Mammary epithelial cell (primary cell): ENCODE measurements at regions not wholly inside any gene's neighbourhood (a gene's known extent, or its start where the extent isn't known, plus 50 kb on each side); places are given as distances from the start of the nearest gene placed in this dataset.

Source experiments
- EZH2 ChIP-seq: IDR thresholded peaks from 2 replicates; pipeline ENCODE4 v1.6.1; 2012; ENCODE audit warnings: low read length, inconsistent platforms, borderline replicate concordance
- TF ChIP-seq, protein P1 (sequence below), 2 donors: IDR thresholded peaks in 1 of 2; conservative IDR thresholded peaks in 1 of 2; 2 replicates each; pipeline ENCODE4 v1.5.1; 2011 to 2012; ENCODE audit warnings: inconsistent platforms in 2 of 2, low read length in 2 of 2, mild to moderate bottlenecking in 2 of 2, control low read depth in 1 of 2, low read depth in 1 of 2; ENCODE audit not compliant: insufficient read depth in 1 of 2; ENCODE audit errors: extremely low read depth in 1 of 2

DNA sequence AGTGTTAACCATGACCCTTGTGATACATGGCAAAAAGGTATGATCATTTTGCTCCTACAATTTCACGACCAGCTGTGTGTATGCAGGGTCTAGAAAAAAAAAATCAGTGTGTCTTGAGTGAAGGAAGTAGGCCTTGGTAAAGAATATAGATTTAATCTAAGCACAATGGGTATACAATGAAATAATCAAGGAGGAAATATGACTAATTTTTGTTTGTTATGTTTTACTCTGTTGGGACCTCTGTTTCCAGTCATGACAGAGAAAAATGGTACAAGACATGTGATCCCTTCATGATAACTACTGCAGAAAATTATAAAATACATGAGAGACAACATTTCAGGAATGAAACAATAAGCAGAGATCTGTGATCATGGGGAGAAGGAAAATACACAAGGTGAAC lies 835.5 kb downstream of the PDHA2 start:
- TF ChIP-seq, protein P1, sequence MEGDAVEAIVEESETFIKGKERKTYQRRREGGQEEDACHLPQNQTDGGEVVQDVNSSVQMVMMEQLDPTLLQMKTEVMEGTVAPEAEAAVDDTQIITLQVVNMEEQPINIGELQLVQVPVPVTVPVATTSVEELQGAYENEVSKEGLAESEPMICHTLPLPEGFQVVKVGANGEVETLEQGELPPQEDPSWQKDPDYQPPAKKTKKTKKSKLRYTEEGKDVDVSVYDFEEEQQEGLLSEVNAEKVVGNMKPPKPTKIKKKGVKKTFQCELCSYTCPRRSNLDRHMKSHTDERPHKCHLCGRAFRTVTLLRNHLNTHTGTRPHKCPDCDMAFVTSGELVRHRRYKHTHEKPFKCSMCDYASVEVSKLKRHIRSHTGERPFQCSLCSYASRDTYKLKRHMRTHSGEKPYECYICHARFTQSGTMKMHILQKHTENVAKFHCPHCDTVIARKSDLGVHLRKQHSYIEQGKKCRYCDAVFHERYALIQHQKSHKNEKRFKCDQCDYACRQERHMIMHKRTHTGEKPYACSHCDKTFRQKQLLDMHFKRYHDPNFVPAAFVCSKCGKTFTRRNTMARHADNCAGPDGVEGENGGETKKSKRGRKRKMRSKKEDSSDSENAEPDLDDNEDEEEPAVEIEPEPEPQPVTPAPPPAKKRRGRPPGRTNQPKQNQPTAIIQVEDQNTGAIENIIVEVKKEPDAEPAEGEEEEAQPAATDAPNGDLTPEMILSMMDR (conservative IDR thresholded peaks at IDR 0.05 in 1 of 2, IDR thresholded peaks at IDR 0.05 in 1 of 2; ENCODE audit: extremely low read depth in 1 of 2, insufficient read depth in 1 of 2, low read depth in 1 of 2, low read length in 2 of 2): no peak
- TF ChIP-seq EZH2: no peak
